Ovary (tissue), 7 donors: ENCODE measurements at regions not wholly inside any gene's neighbourhood (a gene's known extent, or its start where the extent isn't known, plus 50 kb on each side); places are given as distances from the start of the nearest gene placed in this dataset.

Source experiments
- DNase-seq, 5 donors: peaks; one replicate each; pipeline ENCODE4 v3.0.0-alpha.2; 2019 to 2020
- H3K27ac ChIP-seq, 2 donors: fragments of 200-600 bp; one replicate each; pipeline versions ENCODE4 v1.5.1 to v1.8.0; 2019 to 2022
- H3K27me3 ChIP-seq: fragments of 200-600 bp; one replicate; pipeline ENCODE4 v1.8.0; 2022
- H3K36me3 ChIP-seq: fragments of 200-600 bp; sonication (generic); one replicate; pipeline ENCODE4 v1.5.1; 2019
- H3K4me1 ChIP-seq: one replicate; pipeline ENCODE4 v1.8.1; 2013; ENCODE audit warnings: mild to moderate bottlenecking, moderate library complexity; ENCODE audit not compliant: insufficient read depth
- H3K4me3 ChIP-seq: fragments of 200-600 bp; sonication (generic); one replicate; pipeline ENCODE4 v1.5.1; 2017
- H3K9me3 ChIP-seq, 2 donors: fragments of 200-600 bp in 1 of 2; sonication (generic) in 1 of 2; one replicate each; pipeline versions ENCODE4 v1.5.1 to v1.8.1; 2013 to 2019; ENCODE audit warnings: mild to moderate bottlenecking in 1 of 2, moderate library complexity in 1 of 2
- CTCF ChIP-seq, 3 donors: fragments of 450-650 bp in 2 of 3; fragments of 200-600 bp in 1 of 3; IDR thresholded peaks; one replicate each; pipeline versions ENCODE4 v1.5.1 to v1.8.0; 2016 to 2022; ENCODE audit warnings: antibody characterized with exemption in 3 of 3, mild to moderate bottlenecking in 1 of 3
- EP300 ChIP-seq: sonication (generic); formaldehyde crosslinking; IDR thresholded peaks from one replicate; pipeline ENCODE4 v1.6.1; 2017; ENCODE audit warnings: antibody characterized with exemption
- POLR2A ChIP-seq: fragments of 450-650 bp; IDR thresholded peaks from one replicate; pipeline ENCODE4 v1.6.1; 2017; ENCODE audit warnings: antibody characterized with exemption, mild to moderate bottlenecking, moderate library complexity
- WGBS, 3 donors: extraction: QIAGEN DNeasy Blood & Tissue Kit in 1 of 3; methylation state at CpG; one replicate each; pipeline versions ENCODE4 v1.1.5 to v1.1.7; 2013 to 2017; 5-methylcytosine and 5-hydroxymethylcytosine counted together
- intact Hi-C, 4 donors: fragments of 100-400 bp; cut with DNase I; formaldehyde crosslinking; loops; one replicate each; pipeline versions ENCODE4 v1.11.0 to v1.15.1; 2022 to 2023
- donor health status: DM: no; HTN: no; CAD: no; lungs with moderate emphysema.
- donor health status: DM: no; HTN: no; CAD: no.
- donor health status: Bipolar disorder and iron deficiency.
- donor health status: DM: no; HTN: no; CAD: no.
- donor health status: DM: yes; HTN: yes; CAD: no.

GRCh38 chr1:192936313-192937018, 122.7 kb downstream of the UCHL5 start:
- Histone ChIP-seq H3K36me3 (no peaks in the 10 kb centered on the region), H3K27ac (no peak overlapping the region), H3K9me3 (no peaks in the 10 kb centered on the region), H3K27me3 (no peaks in the 10 kb centered on the region), H3K4me1 (no peaks in the 10 kb centered on the region), H3K4me3 (no peak overlapping the region)
- TF ChIP-seq POLR2A, result no peak
- no peak for TF ChIP-seq EP300
- TF ChIP-seq CTCF (IDR thresholded peaks at IDR 0.05), result no peak
- WGBS, 3 donors, result 84 to 94% (median 91%) methylated on average over 1 of the region's 1 CpG
- no peak for DNase-seq
- intact Hi-C loops, result no loop called here

GRCh38 chr1:192937128-192937527, 122.0 kb downstream of the UCHL5 start:
- intact Hi-C loops, result no loop called here
- 24 to 55% (median 26%) methylated on average over 1 of the region's 1 CpG for WGBS, 3 donors

GRCh38 chr1:192939440-192939839, 119.7 kb downstream of the UCHL5 start:
- H3K27ac ChIP-seq, result no peak overlapping the region
- DNase-seq, result no peak
- TF ChIP-seq EP300, result no peak
- TF ChIP-seq CTCF (IDR thresholded peaks at IDR 0.05), result no peak
- TF ChIP-seq POLR2A, result no peak
- H3K27me3 ChIP-seq, result no peaks in the 10 kb centered on the region
- H3K4me3 ChIP-seq, result no peak overlapping the region
- H3K4me1 ChIP-seq, result no peaks in the 10 kb centered on the region
- 68 to 77% (median 73%) methylated on average over 2 of the region's 2 CpGs for WGBS, 3 donors
- intact Hi-C loops, result no loop called here
- no peaks in the 10 kb centered on the region for H3K36me3 ChIP-seq
- H3K9me3 ChIP-seq, result no peaks in the 10 kb centered on the region

More at GRCh38 chr1:192937128-192937527, 122.0 kb downstream of the UCHL5 start:
- TF ChIP-seq CTCF (IDR thresholded peaks at IDR 0.05), result no peak
- no peak for TF ChIP-seq POLR2A
- no peak for TF ChIP-seq EP300
- Histone ChIP-seq H3K27me3 (no peaks in the 10 kb centered on the region), H3K9me3 (no peaks in the 10 kb centered on the region), H3K4me3 (no peak overlapping the region), H3K36me3 (no peaks in the 10 kb centered on the region), H3K27ac (no peak overlapping the region), H3K4me1 (no peaks in the 10 kb centered on the region)
- no peak for DNase-seq

- DNase-seq, result no peak
- H3K27me3 ChIP-seq, result no peaks in the 10 kb centered on the region
- H3K4me3 ChIP-seq, result no peak overlapping the region
- TF ChIP-seq POLR2A (no peak), EP300 (no peak), CTCF (IDR thresholded peaks at IDR 0.05) (no peak)
- no peaks in the 10 kb centered on the region for H3K36me3 ChIP-seq
- H3K4me1 ChIP-seq, result no peaks in the 10 kb centered on the region
- intact Hi-C loops, result no loop called here
- no peaks in the 10 kb centered on the region for H3K9me3 ChIP-seq
- no peak overlapping the region for H3K27ac ChIP-seq
Measured at GRCh38 chr1:192940658-192941057, 118.5 kb downstream of the UCHL5 start.
